A673 (cell line): ENCODE measurements at regions not wholly inside any gene's neighbourhood (a gene's known extent, or its start where the extent isn't known, plus 50 kb on each side); places are given as distances from the start of the nearest gene placed in this dataset.

ENCODE experiments used
- EZH2 ChIP-seq: fragments of 200-600 bp; sonication (generic); IDR thresholded peaks from 2 replicates; pipeline ENCODE4 v1.6.1; 2017; ENCODE audit warnings: borderline replicate concordance, low read depth, mild to moderate bottlenecking, mixed read lengths, antibody characterized with exemption, low read length; ENCODE audit not compliant: poor library complexity, severe bottlenecking
- TF ChIP-seq, protein P1 (sequence below): fragments of 300-800, 200-600 bp; sonication (generic); conservative IDR thresholded peaks from 2 replicates; pipeline ENCODE4 v1.5.1; 2017; ENCODE audit warnings: low read depth, mild to moderate bottlenecking, antibody characterized with exemption, low read length, moderate library complexity, mixed read lengths

DNA sequence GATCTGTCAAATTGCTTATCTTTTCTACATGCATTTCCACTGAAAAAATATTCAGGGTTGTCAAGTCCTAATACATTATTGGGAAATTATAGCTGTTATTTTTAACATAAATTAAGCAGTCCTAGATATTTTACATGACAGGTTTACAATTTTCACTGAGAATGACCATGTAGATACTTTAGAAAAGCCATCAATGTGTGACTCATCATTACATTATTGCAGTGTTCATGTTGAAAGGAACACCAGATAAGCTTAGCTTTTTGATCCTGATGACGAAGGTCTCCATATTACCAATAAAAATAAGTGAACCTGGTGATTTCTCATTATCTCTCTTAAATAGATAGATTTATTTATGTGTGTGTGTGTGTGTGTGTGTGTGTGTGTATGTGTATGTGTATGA is 529.5 kb upstream of the PCDH15 start:
- TF ChIP-seq, protein P1, sequence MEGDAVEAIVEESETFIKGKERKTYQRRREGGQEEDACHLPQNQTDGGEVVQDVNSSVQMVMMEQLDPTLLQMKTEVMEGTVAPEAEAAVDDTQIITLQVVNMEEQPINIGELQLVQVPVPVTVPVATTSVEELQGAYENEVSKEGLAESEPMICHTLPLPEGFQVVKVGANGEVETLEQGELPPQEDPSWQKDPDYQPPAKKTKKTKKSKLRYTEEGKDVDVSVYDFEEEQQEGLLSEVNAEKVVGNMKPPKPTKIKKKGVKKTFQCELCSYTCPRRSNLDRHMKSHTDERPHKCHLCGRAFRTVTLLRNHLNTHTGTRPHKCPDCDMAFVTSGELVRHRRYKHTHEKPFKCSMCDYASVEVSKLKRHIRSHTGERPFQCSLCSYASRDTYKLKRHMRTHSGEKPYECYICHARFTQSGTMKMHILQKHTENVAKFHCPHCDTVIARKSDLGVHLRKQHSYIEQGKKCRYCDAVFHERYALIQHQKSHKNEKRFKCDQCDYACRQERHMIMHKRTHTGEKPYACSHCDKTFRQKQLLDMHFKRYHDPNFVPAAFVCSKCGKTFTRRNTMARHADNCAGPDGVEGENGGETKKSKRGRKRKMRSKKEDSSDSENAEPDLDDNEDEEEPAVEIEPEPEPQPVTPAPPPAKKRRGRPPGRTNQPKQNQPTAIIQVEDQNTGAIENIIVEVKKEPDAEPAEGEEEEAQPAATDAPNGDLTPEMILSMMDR, result no peak
- TF ChIP-seq EZH2, result no peak
